Uterus (tissue), 3 donors: ENCODE measurements at regions not wholly inside any gene's neighbourhood (a gene's known extent, or its start where the extent isn't known, plus 50 kb on each side); places are given as distances from the start of the nearest gene placed in this dataset.

Experiments
- DNase-seq, 2 donors: peaks; one replicate each; pipeline ENCODE4 v3.0.0-alpha.2; 2019 to 2020
- H3K27ac ChIP-seq, 2 donors: fragments of 200-600 bp; sonication (generic); 1 replicate in 1 of 2; 2 replicates in 1 of 2; pipeline ENCODE4 v1.5.1; 2016 to 2018
- H3K27me3 ChIP-seq, 2 donors: fragments of 200-600 bp; sonication (generic); one replicate each; pipeline ENCODE4 v1.5.1; 2018 to 2019; ENCODE audit warnings: control low read depth in 1 of 2
- H3K36me3 ChIP-seq, 2 donors: fragments of 200-600 bp; sonication (generic); one replicate each; pipeline ENCODE4 v1.5.1; 2019; ENCODE audit warnings: control low read depth in 1 of 2
- H3K4me1 ChIP-seq, 2 donors: fragments of 200-600 bp; sonication (generic); one replicate each; pipeline ENCODE4 v1.5.1; 2018 to 2019; ENCODE audit warnings: control low read depth in 1 of 2
- H3K4me3 ChIP-seq, 2 donors: fragments of 200-600 bp; sonication (generic); 1 replicate in 1 of 2; 2 replicates in 1 of 2; pipeline ENCODE4 v1.5.1; 2018 to 2019; ENCODE audit warnings: mild to moderate bottlenecking in 1 of 2
- H3K9me3 ChIP-seq, 2 donors: fragments of 200-600 bp; sonication (generic); one replicate each; pipeline ENCODE4 v1.5.1; 2019; ENCODE audit warnings: control low read depth in 1 of 2
- POLR2A ChIP-seq, 2 donors: fragments of 450-650 bp; IDR thresholded peaks; one replicate each; pipeline ENCODE4 v1.6.1; 2016; ENCODE audit warnings: antibody characterized with exemption in 2 of 2, mild to moderate bottlenecking in 1 of 2, moderate library complexity in 1 of 2
- intact Hi-C: fragments of 100-400 bp; cut with DNase I; formaldehyde crosslinking; loops from one replicate; pipeline ENCODE4 v1.15.1; 2023; ENCODE audit warnings: low total_unique reads
- TF ChIP-seq, protein P1 (sequence below), 4 experiments: fragments of 200-600 bp in 2 of 4; fragments of 450-650 bp in 2 of 4; sonication (generic) in 2 of 4; IDR thresholded peaks; one replicate each; pipeline ENCODE4 v1.5.1; 2016 to 2019; ENCODE audit warnings: antibody characterized with exemption in 4 of 4, mild to moderate bottlenecking in 2 of 4, moderate library complexity in 1 of 4
- donor health status: DM: yes; HTN: yes; CAD: no.

DNA sequence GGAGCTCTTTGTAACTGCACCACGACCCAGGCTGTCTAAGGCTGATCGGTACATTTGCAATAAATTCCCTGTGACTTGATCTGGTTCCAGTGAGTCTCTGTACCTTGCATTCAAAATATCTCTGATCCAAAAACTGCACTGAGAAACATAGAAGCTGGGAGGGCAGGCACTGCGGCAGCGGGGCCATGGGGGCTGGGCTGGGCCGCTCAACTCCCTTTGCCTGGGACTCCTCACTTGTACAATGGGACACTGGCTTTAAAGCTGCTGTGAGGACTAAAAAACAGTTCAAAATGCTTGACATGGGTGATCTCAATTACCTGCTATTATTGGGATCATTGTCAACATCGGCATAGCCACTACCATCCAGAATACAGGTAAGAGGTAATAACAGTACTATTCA, 644.0 kb downstream of the AJAP1 start:
- Histone ChIP-seq H3K4me3 (no peak overlapping the region), H3K36me3 (no peaks in the 10 kb centered on the region), H3K27ac (no peak overlapping the region), H3K9me3 (no peaks in the 10 kb centered on the region), H3K27me3 (no peaks in the 10 kb centered on the region), H3K4me1 (no peaks in the 10 kb centered on the region)
- intact Hi-C loops, result no loop called here
- TF ChIP-seq, protein P1, sequence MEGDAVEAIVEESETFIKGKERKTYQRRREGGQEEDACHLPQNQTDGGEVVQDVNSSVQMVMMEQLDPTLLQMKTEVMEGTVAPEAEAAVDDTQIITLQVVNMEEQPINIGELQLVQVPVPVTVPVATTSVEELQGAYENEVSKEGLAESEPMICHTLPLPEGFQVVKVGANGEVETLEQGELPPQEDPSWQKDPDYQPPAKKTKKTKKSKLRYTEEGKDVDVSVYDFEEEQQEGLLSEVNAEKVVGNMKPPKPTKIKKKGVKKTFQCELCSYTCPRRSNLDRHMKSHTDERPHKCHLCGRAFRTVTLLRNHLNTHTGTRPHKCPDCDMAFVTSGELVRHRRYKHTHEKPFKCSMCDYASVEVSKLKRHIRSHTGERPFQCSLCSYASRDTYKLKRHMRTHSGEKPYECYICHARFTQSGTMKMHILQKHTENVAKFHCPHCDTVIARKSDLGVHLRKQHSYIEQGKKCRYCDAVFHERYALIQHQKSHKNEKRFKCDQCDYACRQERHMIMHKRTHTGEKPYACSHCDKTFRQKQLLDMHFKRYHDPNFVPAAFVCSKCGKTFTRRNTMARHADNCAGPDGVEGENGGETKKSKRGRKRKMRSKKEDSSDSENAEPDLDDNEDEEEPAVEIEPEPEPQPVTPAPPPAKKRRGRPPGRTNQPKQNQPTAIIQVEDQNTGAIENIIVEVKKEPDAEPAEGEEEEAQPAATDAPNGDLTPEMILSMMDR (IDR thresholded peaks at IDR 0.05), result no peak
- DNase-seq, result no peak

DNA sequence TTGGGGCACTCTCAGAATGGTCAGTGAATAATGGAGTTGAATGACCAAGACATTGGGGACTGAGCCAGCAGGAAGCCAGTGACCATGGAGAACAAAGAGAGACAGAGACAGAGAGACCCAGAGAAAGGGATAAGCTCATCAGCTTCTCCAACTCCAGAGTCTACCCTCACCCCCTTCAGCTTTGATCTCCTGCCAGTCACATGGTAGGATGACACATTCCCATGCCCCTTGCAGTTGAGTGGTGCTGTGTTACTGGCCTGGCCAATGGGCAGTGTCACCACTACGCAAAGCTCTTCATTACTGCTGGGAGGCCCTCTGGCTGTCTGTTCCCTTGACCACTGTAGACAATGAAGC, 643.5 kb downstream of the AJAP1 start:
- intact Hi-C loops, result no loop called here
- Histone ChIP-seq H3K36me3 (no peaks in the 10 kb centered on the region), H3K27me3 (no peaks in the 10 kb centered on the region), H3K4me1 (no peaks in the 10 kb centered on the region), H3K9me3 (no peaks in the 10 kb centered on the region), H3K27ac (no peak overlapping the region), H3K4me3 (no peak overlapping the region)
- TF ChIP-seq POLR2A (IDR thresholded peaks at IDR 0.05), result no peak
- TF ChIP-seq, protein P1 (IDR thresholded peaks at IDR 0.05), result no peak
- DNase-seq, result no peak

DNA sequence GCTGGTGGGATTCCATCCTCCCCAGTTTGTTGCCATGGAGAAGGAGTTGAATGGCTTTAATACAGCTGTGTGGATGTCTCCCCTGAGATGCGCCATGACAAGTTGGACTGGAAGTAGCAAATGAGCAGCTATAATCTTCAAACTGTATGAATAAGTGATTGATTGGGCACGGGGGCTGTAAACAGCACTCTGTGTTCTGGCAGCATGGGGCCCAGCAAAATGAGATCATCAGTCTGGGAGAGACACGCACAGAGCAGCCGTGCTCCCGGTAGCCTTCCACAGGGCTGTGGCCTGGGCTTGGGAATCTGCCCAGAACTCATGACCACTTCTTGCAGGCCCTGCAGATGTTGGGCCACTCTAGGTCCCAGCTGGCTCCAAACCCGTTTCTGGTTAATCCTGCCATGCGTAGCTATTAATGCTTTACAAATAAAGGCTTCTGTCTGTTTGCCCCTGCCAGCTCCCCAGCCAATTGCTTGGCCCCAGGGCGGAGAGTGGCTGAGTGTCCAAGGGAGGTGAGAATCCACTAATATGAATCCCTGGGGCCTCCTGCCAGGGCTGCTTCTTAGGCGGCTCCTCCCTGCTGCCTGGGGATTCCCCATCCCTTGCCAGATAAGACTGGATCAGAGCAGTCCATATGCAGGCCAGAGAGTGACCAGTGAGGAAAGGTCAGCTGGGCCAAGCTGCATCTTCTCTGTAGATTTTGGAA, 642.9 kb downstream of the AJAP1 start:
- TF ChIP-seq, protein P1 (IDR thresholded peaks at IDR 0.05), result no peak
- no peak for TF ChIP-seq POLR2A (IDR thresholded peaks at IDR 0.05)
- Histone ChIP-seq H3K27me3 (no peaks in the 10 kb centered on the region), H3K27ac (no peak overlapping the region), H3K36me3 (no peaks in the 10 kb centered on the region), H3K4me1 (no peaks in the 10 kb centered on the region), H3K4me3 (no peak overlapping the region), H3K9me3 (no peaks in the 10 kb centered on the region)
- peak in 1 of 2 donors; percentile 17 for DNase-seq
- intact Hi-C loops, result no loop called here

DNA sequence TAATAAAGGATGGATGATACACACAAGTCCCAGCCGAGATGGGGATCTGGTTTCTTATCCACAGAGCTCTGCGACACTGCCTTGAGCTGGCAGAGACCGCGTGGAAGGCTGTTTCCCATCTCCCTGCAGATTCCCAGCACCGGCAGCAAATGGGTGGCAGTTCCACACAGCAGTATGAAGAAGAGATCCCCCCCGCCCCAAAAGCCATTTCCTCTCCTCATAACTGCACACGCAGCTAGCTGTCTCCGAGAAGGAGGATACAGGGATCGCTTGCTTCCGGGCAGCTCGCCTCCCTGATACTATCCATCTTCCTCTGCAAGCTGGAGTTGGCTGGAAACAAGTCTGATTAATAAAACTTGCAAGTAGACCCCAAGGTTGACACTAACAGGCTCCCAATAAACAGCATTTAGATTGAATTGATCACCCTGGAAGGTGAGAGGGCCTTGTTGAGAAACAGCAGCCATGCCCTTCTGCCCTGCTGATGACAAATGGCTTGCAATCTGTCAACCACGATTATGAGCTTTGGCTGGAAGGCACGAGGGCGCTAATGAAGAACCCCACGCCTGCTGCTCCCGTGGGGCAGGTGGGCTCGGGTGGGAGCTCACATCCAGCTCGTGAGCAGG, 642.3 kb downstream of the AJAP1 start:
- no peak overlapping the region for H3K27ac ChIP-seq
- no peaks in the 10 kb centered on the region for H3K36me3 ChIP-seq
- intact Hi-C loops, result no loop called here
- DNase-seq, result no peak
- H3K4me1 ChIP-seq, result no peaks in the 10 kb centered on the region
- H3K9me3 ChIP-seq, result no peaks in the 10 kb centered on the region
- TF ChIP-seq, protein P1 (IDR thresholded peaks at IDR 0.05), result no peak
- TF ChIP-seq POLR2A (IDR thresholded peaks at IDR 0.05), result no peak
- no peak overlapping the region for H3K4me3 ChIP-seq
- no peaks in the 10 kb centered on the region for H3K27me3 ChIP-seq

DNA sequence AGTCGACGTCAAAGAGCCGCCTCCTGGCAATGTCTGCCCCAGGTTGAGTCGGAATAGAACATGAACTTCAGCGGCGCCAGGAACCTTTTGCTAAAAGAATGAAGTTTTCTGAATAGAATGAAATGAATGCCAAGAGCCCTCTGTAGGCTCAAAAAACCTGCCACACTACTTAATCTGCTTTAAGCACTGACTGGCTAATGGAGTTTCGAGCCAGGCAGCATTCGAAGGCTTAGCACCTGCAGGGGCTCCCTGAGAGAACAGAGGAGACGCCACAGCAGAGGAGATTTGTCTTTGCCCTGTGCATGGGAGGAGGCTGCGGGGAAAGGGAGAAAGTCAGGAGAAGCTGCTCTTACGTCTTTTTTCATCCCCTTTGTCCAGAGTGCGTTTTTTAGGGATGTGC, 641.7 kb downstream of the AJAP1 start:
- Histone ChIP-seq H3K36me3 (no peaks in the 10 kb centered on the region), H3K4me1 (no peaks in the 10 kb centered on the region), H3K9me3 (no peaks in the 10 kb centered on the region), H3K27ac (no peak overlapping the region), H3K27me3 (no peaks in the 10 kb centered on the region), H3K4me3 (no peak overlapping the region)
- no peak for DNase-seq
- intact Hi-C loops, result no loop called here
- TF ChIP-seq POLR2A (IDR thresholded peaks at IDR 0.05), result no peak
- TF ChIP-seq, protein P1 (IDR thresholded peaks at IDR 0.05), result no peak
